K562 (cell line): ENCODE measurements at regions not wholly inside any gene's neighbourhood (a gene's known extent, or its start where the extent isn't known, plus 50 kb on each side); places are given as distances from the start of the nearest gene placed in this dataset.

Experiments
- BCLAF1 ChIP-seq, 2 experiments: fragments of 450-650 bp in 1 of 2; IDR thresholded peaks; 2 replicates each; pipeline ENCODE4 v1.6.1; 2011 to 2017; ENCODE audit warnings: low read depth in 2 of 2, antibody characterized with exemption in 1 of 2, borderline replicate concordance in 1 of 2, low read length in 1 of 2, mild to moderate bottlenecking in 1 of 2, mixed read lengths in 1 of 2; ENCODE audit not compliant: control insufficient read depth in 1 of 2
- PTRF ChIP-seq: fragments of 450-650 bp; IDR thresholded peaks from 2 replicates; pipeline ENCODE4 v1.6.1; 2016; ENCODE audit warnings: mild to moderate bottlenecking, missing genetic modification characterization, missing compliant biosample characterization
- RUNX1 ChIP-seq: sonication (generic); IDR thresholded peaks from 2 replicates; pipeline ENCODE4 v1.6.1; 2016; ENCODE audit warnings: antibody characterized with exemption, low read depth
- SMARCE1 ChIP-seq: fragments of 450-650 bp; IDR thresholded peaks from 2 replicates; pipeline ENCODE4 v1.7.1; 2016; ENCODE audit warnings: mild to moderate bottlenecking
- TAF1 ChIP-seq: IDR thresholded peaks from 2 replicates; pipeline ENCODE4 v1.6.1; 2011; ENCODE audit warnings: mild to moderate bottlenecking, low read length, moderate library complexity; ENCODE audit not compliant: insufficient read depth, control insufficient read depth, severe bottlenecking; ENCODE audit errors: extremely low read depth
- ZFP1 ChIP-seq: fragments of 450-650 bp; formaldehyde crosslinking; IDR thresholded peaks from 2 replicates; pipeline ENCODE4 v1.4.0; 2020; ENCODE audit warnings: mild to moderate bottlenecking, mixed read lengths
- ZNF407 ChIP-seq: fragments of 450-650 bp; IDR thresholded peaks from 2 replicates; pipeline ENCODE4 v1.6.1; 2016; ENCODE audit warnings: low read depth
- ZNF583 ChIP-seq: fragments of 250-450 bp; sonication (Bioruptor Pico); IDR thresholded peaks from 2 replicates; pipeline ENCODE4 v1.4.0; 2020
- TF ChIP-seq, protein P1 (sequence below), 2 experiments: fragments of 150-350 bp in 1 of 2; IDR thresholded peaks; 2 replicates each; pipeline ENCODE4 v1.6.1; 2012 to 2016; ENCODE audit warnings: low read depth in 2 of 2, low read length in 2 of 2, mild to moderate bottlenecking in 1 of 2, moderate library complexity in 1 of 2
- TF ChIP-seq, protein P2 (sequence below): sonication (generic); formaldehyde crosslinking; IDR thresholded peaks from 2 replicates; pipeline ENCODE4 v1.8.0; 2022; ENCODE audit warnings: mild to moderate bottlenecking, missing genetic modification reagents

- TF ChIP-seq ZNF407 (no peak), PTRF (tag) (no peak), BCLAF1 (IDR thresholded peaks at IDR 0.05; ENCODE audit: borderline replicate concordance in 1 of 2, control insufficient read depth in 1 of 2, low read depth in 2 of 2, low read length in 1 of 2) (no peak), ZFP1 (no peak), ZNF583 (no peak), SMARCE1 (no peak), RUNX1 (no peak), TAF1 (no peak)
- TF ChIP-seq, protein P1, sequence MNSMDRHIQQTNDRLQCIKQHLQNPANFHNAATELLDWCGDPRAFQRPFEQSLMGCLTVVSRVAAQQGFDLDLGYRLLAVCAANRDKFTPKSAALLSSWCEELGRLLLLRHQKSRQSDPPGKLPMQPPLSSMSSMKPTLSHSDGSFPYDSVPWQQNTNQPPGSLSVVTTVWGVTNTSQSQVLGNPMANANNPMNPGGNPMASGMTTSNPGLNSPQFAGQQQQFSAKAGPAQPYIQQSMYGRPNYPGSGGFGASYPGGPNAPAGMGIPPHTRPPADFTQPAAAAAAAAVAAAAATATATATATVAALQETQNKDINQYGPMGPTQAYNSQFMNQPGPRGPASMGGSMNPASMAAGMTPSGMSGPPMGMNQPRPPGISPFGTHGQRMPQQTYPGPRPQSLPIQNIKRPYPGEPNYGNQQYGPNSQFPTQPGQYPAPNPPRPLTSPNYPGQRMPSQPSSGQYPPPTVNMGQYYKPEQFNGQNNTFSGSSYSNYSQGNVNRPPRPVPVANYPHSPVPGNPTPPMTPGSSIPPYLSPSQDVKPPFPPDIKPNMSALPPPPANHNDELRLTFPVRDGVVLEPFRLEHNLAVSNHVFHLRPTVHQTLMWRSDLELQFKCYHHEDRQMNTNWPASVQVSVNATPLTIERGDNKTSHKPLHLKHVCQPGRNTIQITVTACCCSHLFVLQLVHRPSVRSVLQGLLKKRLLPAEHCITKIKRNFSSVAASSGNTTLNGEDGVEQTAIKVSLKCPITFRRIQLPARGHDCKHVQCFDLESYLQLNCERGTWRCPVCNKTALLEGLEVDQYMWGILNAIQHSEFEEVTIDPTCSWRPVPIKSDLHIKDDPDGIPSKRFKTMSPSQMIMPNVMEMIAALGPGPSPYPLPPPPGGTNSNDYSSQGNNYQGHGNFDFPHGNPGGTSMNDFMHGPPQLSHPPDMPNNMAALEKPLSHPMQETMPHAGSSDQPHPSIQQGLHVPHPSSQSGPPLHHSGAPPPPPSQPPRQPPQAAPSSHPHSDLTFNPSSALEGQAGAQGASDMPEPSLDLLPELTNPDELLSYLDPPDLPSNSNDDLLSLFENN (IDR thresholded peaks at IDR 0.05; ENCODE audit: low read depth in 2 of 2, low read length in 2 of 2), result no peak
- TF ChIP-seq, protein P2, sequence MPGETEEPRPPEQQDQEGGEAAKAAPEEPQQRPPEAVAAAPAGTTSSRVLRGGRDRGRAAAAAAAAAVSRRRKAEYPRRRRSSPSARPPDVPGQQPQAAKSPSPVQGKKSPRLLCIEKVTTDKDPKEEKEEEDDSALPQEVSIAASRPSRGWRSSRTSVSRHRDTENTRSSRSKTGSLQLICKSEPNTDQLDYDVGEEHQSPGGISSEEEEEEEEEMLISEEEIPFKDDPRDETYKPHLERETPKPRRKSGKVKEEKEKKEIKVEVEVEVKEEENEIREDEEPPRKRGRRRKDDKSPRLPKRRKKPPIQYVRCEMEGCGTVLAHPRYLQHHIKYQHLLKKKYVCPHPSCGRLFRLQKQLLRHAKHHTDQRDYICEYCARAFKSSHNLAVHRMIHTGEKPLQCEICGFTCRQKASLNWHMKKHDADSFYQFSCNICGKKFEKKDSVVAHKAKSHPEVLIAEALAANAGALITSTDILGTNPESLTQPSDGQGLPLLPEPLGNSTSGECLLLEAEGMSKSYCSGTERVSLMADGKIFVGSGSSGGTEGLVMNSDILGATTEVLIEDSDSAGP (CRISPR knock-in tag), result no peak
Observed at GRCh38 chr7:97512441-97513207, 219.3 kb upstream of the TAC1 start (continued).
